ENCODE measurements at regions not wholly inside any gene's neighbourhood (a gene's known extent, or its start where the extent isn't known, plus 50 kb on each side); places are given as distances from the start of the nearest gene placed in this dataset.
"Not testable (repeated sequence)": the region's sequence is repeated elsewhere in the genome, so short reads cannot be mapped to it uniquely, and the experiment has no call there.

DNA sequence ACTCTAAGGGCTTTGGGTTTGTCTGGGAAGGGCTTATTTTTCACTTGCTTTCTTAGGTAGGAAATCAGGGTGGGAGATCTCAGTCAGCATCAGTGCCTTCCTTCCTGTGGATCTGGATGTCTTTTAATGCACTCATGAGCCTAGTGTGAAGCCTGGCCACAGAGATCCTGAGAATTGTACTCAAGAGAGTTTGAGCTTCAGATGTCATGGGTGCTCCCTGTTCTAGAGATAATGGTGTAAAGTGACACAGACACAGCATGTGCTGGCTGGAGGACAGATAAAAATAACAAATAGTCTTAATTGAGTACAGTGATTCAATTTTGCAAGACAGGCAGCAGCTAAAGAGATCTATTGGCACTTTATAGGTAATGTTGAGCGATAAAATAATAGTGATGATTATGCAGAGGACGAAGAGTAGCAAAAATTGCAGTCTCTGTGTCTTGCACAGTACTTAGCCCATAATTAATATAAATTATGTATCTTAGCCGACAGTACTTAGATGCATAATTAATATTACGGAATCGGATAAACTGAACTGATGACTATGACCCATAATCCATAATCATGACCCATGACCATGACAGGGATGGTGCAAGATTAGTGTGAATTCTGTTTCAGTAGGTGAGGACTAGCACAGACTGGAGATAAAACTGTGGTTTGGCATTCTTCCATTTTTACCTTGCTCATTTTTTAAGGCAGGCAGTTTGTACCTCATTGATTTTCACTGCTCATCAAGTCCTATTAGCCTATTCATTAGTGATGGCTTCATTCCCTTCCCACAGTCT, 408.7 kb upstream of the PIK3R1 start:
- no peaks in the 10 kb centered on the region for H3K27me3 ChIP-seq (ENCODE audit: control insufficient read depth, insufficient read depth, low read length)
- no peak overlapping the region for H3K27ac ChIP-seq (ENCODE audit: low read length)
- WGBS (ENCODE audit: insufficient coverage, low lambda C conversion rate): 100% methylated on average over 4 of the region's 5 CpGs
- no peak overlapping the region for H3K4me3 ChIP-seq (ENCODE audit: low read length)
- no peak for DNase-seq
- H3K36me3 ChIP-seq (ENCODE audit: control insufficient read depth, insufficient read depth, low read length): no peaks in the 10 kb centered on the region
- peaks cover 4% of the 10 kb centered on the region for H3K4me1 ChIP-seq (ENCODE audit: control insufficient read depth, insufficient read depth, low read length)
- no peaks in the 10 kb centered on the region for H3K9me3 ChIP-seq (ENCODE audit: control insufficient read depth, low read depth, low read length)

DNA sequence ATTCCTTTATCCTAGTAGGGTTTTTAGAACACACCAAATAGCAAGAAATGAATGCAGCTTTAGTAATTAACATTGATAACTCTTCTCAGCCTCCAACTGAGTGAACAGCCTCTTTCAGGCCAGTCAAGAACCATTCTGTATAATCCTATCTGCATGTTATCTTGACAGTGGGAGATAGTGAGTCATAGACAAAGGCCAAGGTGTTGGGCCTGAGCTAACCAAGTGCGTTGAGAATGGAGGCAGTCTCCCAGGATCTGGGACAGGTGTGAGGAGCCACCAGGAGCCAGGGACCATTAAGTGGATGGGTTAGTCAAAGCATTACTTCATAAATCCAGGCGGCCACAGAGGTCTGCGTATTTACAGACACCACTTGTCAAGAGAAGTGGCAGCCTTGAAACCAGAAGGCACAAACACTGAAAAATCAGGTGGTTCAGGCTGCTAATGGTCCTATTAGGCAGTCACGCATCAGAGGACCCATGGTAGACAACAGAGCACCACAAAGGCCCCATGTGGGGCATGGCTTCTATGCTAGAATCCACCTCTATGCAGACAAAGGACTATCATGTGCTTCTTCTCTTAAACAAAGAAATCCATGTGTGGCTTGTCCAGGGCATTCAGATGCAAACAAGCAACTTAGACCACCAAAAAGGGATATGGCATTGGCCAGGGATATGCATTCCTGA, 409.7 kb upstream of the PIK3R1 start:
- Histone ChIP-seq H3K9me3 (ENCODE audit: control insufficient read depth, low read depth, low read length) (no peaks in the 10 kb centered on the region), H3K27me3 (ENCODE audit: control insufficient read depth, insufficient read depth, low read length) (no peaks in the 10 kb centered on the region), H3K4me3 (ENCODE audit: low read length) (no peak overlapping the region), H3K27ac (ENCODE audit: low read length) (no peak overlapping the region), H3K4me1 (ENCODE audit: control insufficient read depth, insufficient read depth, low read length) (peaks cover 4% of the 10 kb centered on the region), H3K36me3 (ENCODE audit: control insufficient read depth, insufficient read depth, low read length) (no peaks in the 10 kb centered on the region)
- no CpG with 5 or more reads among the region's 4 CpGs for WGBS (ENCODE audit: insufficient coverage, low lambda C conversion rate)
- peak; percentile 15 to 22 for DNase-seq

DNA sequence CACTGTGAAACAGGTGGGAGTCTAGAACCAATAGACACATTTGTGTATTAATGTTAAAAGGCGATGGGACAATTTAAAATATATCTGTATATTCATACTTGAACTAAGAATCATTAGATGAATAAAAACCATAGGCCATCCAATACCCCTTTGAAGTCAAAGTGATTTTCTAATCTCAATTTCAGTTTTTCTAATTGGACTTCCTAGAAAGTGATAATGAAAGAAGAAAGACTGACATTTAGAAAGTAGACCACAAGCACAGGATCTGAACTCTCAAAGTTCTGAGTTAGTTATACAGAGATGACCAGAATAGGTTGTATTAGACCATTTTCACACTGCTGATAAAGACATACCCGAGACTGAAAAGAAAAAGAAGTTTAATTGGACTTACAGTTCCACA, 412.8 kb upstream of the PIK3R1 start:
- H3K27ac ChIP-seq (ENCODE audit: low read length): no peak overlapping the region
- peaks cover 4% of the 10 kb centered on the region for H3K4me1 ChIP-seq (ENCODE audit: control insufficient read depth, insufficient read depth, low read length)
- H3K27me3 ChIP-seq (ENCODE audit: control insufficient read depth, insufficient read depth, low read length): no peaks in the 10 kb centered on the region
- H3K36me3 ChIP-seq (ENCODE audit: control insufficient read depth, insufficient read depth, low read length): no peaks in the 10 kb centered on the region
- no peak overlapping the region for H3K4me3 ChIP-seq (ENCODE audit: low read length)
- no CpG with 5 or more reads among the region's 2 CpGs for WGBS (ENCODE audit: insufficient coverage, low lambda C conversion rate)
- H3K9me3 ChIP-seq (ENCODE audit: control insufficient read depth, low read depth, low read length): no peaks in the 10 kb centered on the region
- no peak for DNase-seq

DNA sequence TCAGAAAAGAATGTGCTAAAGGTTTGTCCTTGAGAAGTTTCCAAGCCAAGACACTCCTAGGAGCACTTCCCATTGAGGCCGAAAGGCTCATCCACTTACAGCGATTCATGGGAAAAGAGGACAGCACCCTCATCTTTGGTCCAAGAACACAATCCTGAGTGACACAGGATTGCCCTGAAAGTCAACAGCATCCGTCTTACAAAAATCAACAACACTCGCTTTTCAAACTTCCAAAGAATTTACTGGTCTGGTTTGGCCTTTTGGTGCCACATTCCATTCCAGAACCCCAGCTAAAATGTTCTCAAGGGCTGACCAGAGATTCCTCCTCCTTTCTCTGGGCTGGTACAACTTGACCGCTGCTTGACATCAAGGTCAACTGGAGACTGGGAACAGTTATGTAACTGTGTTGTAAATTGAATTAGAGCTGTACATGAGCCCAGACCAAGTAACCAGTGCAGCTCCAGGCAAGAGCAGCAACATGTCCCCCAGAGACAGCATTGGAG, 415.8 kb upstream of the PIK3R1 start:
- 83% methylated on average over 1 of the region's 5 CpGs for WGBS (ENCODE audit: insufficient coverage, low lambda C conversion rate)
- no peak overlapping the region for H3K27ac ChIP-seq (ENCODE audit: low read length)
- H3K4me3 ChIP-seq (ENCODE audit: low read length): no peak overlapping the region
- H3K27me3 ChIP-seq (ENCODE audit: control insufficient read depth, insufficient read depth, low read length): no peaks in the 10 kb centered on the region
- no peaks in the 10 kb centered on the region for H3K4me1 ChIP-seq (ENCODE audit: control insufficient read depth, insufficient read depth, low read length)
- no peaks in the 10 kb centered on the region for H3K9me3 ChIP-seq (ENCODE audit: control insufficient read depth, low read depth, low read length)
- no peak for DNase-seq
- H3K36me3 ChIP-seq (ENCODE audit: control insufficient read depth, insufficient read depth, low read length): no peaks in the 10 kb centered on the region

DNA sequence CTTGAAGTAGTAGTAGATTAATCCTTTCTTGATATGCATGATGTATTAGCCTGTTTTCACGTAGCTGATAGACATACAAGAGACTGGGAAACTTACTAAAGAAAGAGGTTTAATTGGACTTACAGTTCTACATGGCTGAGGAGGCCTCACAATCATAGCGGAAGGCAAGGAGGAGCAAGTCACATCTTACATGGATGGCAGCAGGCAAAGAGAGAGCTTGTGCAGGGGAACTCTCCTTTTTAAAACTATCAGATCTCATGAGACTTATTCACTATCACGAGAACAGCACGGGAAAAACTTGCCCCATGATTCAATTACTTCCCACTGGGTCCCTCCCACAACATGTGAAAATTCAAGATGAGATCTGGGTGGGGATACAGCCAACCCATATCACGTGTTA, 417.1 kb upstream of the PIK3R1 start:
- H3K27me3 ChIP-seq (ENCODE audit: control insufficient read depth, insufficient read depth, low read length); H3K9me3 ChIP-seq (ENCODE audit: control insufficient read depth, low read depth, low read length); H3K4me3 ChIP-seq (ENCODE audit: low read length); H3K36me3 ChIP-seq (ENCODE audit: control insufficient read depth, insufficient read depth, low read length); H3K4me1 ChIP-seq (ENCODE audit: control insufficient read depth, insufficient read depth, low read length); DNase-seq; H3K27ac ChIP-seq (ENCODE audit: low read length): not testable (repeated sequence)
- no CpG with 5 or more reads among the region's 5 CpGs for WGBS (ENCODE audit: insufficient coverage, low lambda C conversion rate)

DNA sequence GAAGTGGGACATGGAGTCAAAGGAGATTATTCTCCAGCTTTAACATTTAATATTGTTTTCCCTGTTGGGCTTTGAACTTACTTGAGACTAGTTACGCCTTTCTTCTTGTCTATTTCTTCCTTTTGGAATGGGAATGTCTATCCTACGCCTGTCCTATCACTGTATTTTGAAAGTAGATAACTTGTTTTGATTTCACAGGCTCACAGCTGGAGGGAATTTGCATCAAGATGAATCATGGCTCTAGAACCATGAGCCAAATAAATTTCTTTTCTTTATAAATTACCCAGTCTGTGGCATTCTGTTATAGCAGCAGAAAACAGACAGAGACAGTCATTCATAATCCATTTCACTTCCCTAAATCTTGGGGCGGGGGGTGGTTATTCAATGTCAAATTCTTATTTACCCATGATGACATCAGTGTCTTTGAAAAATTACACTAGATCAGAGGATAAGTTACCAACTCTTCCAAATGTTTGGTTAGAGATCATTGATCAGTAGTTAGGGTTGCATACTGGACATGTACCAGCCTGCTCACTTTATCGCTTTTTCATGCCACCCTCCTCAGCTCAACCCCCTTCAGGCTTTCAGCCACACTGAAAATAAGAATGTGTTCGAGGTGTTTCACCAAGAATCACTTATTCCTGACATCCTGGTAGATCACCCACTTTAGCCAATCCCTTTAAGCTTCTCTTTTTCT, 419.6 kb upstream of the PIK3R1 start:
- no peaks in the 10 kb centered on the region for H3K4me1 ChIP-seq (ENCODE audit: control insufficient read depth, insufficient read depth, low read length)
- WGBS (ENCODE audit: insufficient coverage, low lambda C conversion rate): 95% methylated on average over 4 of the region's 5 CpGs
- no peaks in the 10 kb centered on the region for H3K9me3 ChIP-seq (ENCODE audit: control insufficient read depth, low read depth, low read length)
- H3K27me3 ChIP-seq (ENCODE audit: control insufficient read depth, insufficient read depth, low read length): no peaks in the 10 kb centered on the region
- DNase-seq: no peak
- H3K36me3 ChIP-seq (ENCODE audit: control insufficient read depth, insufficient read depth, low read length): no peaks in the 10 kb centered on the region
- H3K4me3 ChIP-seq (ENCODE audit: low read length): no peak overlapping the region
- H3K27ac ChIP-seq (ENCODE audit: low read length): no peak overlapping the region

DNA sequence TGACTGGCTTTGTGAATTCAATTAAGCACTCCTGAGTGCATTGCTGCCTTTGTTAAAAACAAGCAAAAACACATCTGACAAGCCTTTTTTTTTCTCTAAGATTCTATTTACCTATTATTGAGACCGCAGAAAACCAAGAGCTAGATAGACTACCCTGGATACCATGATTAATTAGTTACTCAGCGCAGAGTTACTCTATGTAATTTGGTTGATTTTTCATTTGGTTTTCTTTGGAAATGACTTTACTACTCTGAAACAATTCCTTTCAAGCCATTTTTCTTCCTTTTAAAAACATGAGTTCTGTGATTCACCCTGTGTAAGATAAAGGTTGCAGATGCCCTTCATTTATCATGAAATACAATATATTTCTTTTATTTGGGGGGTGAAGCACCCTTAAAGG, 421.6 kb upstream of the PIK3R1 start:
- Histone ChIP-seq H3K4me3 (ENCODE audit: low read length) (no peak overlapping the region), H3K4me1 (ENCODE audit: control insufficient read depth, insufficient read depth, low read length) (no peaks in the 10 kb centered on the region), H3K27me3 (ENCODE audit: control insufficient read depth, insufficient read depth, low read length) (no peaks in the 10 kb centered on the region), H3K27ac (ENCODE audit: low read length) (no peak overlapping the region), H3K36me3 (ENCODE audit: control insufficient read depth, insufficient read depth, low read length) (no peaks in the 10 kb centered on the region), H3K9me3 (ENCODE audit: control insufficient read depth, low read depth, low read length) (no peaks in the 10 kb centered on the region)
- no peak for DNase-seq
- WGBS (ENCODE audit: insufficient coverage, low lambda C conversion rate): 94% methylated on average over 2 of the region's 2 CpGs

DNA sequence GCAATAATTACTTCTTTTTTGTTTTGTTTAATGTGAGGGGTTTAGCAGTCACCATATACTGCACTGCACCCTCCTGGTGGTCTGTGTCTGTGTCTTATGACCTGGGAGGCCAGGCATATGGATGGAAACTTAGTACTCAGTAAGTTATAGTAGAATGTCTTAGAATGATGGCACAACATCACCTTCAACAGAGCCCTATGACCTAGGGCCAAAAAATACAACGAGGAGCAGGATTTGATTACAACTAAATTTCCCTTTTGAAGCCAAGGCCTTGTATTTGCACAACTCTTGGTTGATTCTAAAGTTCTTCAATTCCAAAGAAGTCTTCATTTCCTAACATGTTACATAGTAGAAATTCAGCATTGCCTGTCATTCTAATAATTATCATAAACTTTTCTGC, 422.1 kb upstream of the PIK3R1 start:
- Histone ChIP-seq H3K36me3 (ENCODE audit: control insufficient read depth, insufficient read depth, low read length) (no peaks in the 10 kb centered on the region), H3K9me3 (ENCODE audit: control insufficient read depth, low read depth, low read length) (no peaks in the 10 kb centered on the region), H3K4me1 (ENCODE audit: control insufficient read depth, insufficient read depth, low read length) (no peaks in the 10 kb centered on the region), H3K27me3 (ENCODE audit: control insufficient read depth, insufficient read depth, low read length) (no peaks in the 10 kb centered on the region), H3K27ac (ENCODE audit: low read length) (no peak overlapping the region), H3K4me3 (ENCODE audit: low read length) (no peak overlapping the region)
- DNase-seq: no peak
- no CpG with 5 or more reads among the region's 1 CpG for WGBS (ENCODE audit: insufficient coverage, low lambda C conversion rate)

DNA sequence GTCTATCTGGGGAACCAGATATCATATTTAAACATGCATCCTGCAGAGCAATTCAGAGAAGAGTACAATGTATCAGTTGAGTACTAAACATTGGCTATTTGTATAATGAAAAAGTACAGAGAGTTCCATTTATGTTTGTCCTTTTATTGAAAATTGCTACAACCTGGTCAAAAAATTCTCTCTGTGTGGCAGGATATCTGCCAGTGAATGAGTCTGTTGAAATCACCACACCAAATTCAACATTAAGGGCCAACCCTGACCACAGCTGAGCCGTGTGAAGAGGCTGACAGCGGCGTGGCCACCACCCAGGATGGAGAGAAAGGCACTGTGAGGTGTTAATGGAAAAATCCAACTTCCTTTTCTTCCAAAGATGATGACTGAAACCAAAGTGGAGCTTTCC, 422.7 kb upstream of the PIK3R1 start:
- Histone ChIP-seq H3K4me1 (ENCODE audit: control insufficient read depth, insufficient read depth, low read length) (no peaks in the 10 kb centered on the region), H3K9me3 (ENCODE audit: control insufficient read depth, low read depth, low read length) (no peaks in the 10 kb centered on the region), H3K27me3 (ENCODE audit: control insufficient read depth, insufficient read depth, low read length) (no peaks in the 10 kb centered on the region), H3K36me3 (ENCODE audit: control insufficient read depth, insufficient read depth, low read length) (no peaks in the 10 kb centered on the region), H3K4me3 (ENCODE audit: low read length) (no peak overlapping the region), H3K27ac (ENCODE audit: low read length) (no peak overlapping the region)
- no CpG with 5 or more reads among the region's 3 CpGs for WGBS (ENCODE audit: insufficient coverage, low lambda C conversion rate)
- DNase-seq: no peak

DNA sequence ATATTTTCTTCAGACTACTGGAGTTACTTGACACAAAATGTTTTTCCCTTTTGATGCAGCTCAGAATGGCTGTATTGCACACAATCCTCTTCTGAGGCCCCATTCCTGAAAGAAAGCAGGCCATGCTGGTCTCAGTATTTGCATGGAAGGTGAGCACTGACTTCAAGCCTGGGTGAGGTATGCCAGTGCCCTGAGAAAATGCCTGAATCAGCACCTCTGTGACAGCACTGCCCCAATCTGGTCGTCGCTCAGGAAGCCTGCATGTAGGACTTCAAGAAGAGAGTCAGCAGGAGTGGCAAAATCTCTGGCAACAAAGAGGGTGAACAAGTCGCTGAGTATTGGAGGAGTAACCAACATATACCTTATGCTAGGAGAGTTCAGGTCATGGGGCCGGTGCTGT, 425.2 kb upstream of the PIK3R1 start:
- Histone ChIP-seq H3K4me1 (ENCODE audit: control insufficient read depth, insufficient read depth, low read length) (no peaks in the 10 kb centered on the region), H3K36me3 (ENCODE audit: control insufficient read depth, insufficient read depth, low read length) (no peaks in the 10 kb centered on the region), H3K27ac (ENCODE audit: low read length) (no peak overlapping the region), H3K27me3 (ENCODE audit: control insufficient read depth, insufficient read depth, low read length) (no peaks in the 10 kb centered on the region), H3K9me3 (ENCODE audit: control insufficient read depth, low read depth, low read length) (no peaks in the 10 kb centered on the region), H3K4me3 (ENCODE audit: low read length) (no peak overlapping the region)
- WGBS (ENCODE audit: insufficient coverage, low lambda C conversion rate): no CpG with 5 or more reads among the region's 4 CpGs
- no peak for DNase-seq

All from large intestine (tissue), 3 donors.